Endothelial cell (in vitro differentiated cells): ENCODE measurements at regions not wholly inside any gene's neighbourhood (a gene's known extent, or its start where the extent isn't known, plus 50 kb on each side); places are given as distances from the start of the nearest gene placed in this dataset.

Experiments used
- DNase-seq: peaks from one replicate; pipeline ENCODE4 v3.0.0; 2021; ENCODE audit warnings: low spot score
- H3K27ac Mint-ChIP-seq: one replicate; pipeline ENCODE4 v1.8.0; 2021; ENCODE audit warnings: mixed read lengths, inconsistent platforms; ENCODE audit not compliant: unreplicated experiment
- H3K27me3 Mint-ChIP-seq: one replicate; pipeline ENCODE4 v1.8.0; 2021; ENCODE audit warnings: mild to moderate bottlenecking, moderate library complexity, mixed read lengths, inconsistent platforms; ENCODE audit not compliant: unreplicated experiment
- H3K36me3 Mint-ChIP-seq: one replicate; pipeline ENCODE4 v1.8.0; 2021; ENCODE audit warnings: mild to moderate bottlenecking, low read depth, mixed read lengths, inconsistent platforms; ENCODE audit not compliant: unreplicated experiment
- H3K4me1 Mint-ChIP-seq: one replicate; pipeline ENCODE4 v1.8.0; 2021; ENCODE audit warnings: mild to moderate bottlenecking, mixed read lengths, inconsistent platforms; ENCODE audit not compliant: unreplicated experiment
- H3K4me3 Mint-ChIP-seq: one replicate; pipeline ENCODE4 v1.8.0; 2021; ENCODE audit warnings: mild to moderate bottlenecking, mixed read lengths, inconsistent platforms; ENCODE audit not compliant: unreplicated experiment
- H3K9me3 Mint-ChIP-seq: one replicate; pipeline ENCODE4 v1.8.0; 2021; ENCODE audit warnings: mixed read lengths, inconsistent platforms; ENCODE audit not compliant: unreplicated experiment
- TF ChIP-seq, protein P1 (sequence below): fragments of 200-600 bp; sonication (generic); IDR thresholded peaks from one replicate; pipeline ENCODE4 v1.5.0; 2021; ENCODE audit warnings: antibody characterized with exemption; ENCODE audit not compliant: unreplicated experiment

- Mint-ChIP-seq H3K4me3 (no peak overlapping the region), H3K36me3 (no peaks in the 10 kb centered on the region), H3K9me3 (no peaks in the 10 kb centered on the region), H3K4me1 (no peaks in the 10 kb centered on the region), H3K27ac (no peak overlapping the region), H3K27me3 (no peaks in the 10 kb centered on the region)
- DNase-seq, result no peak
- TF ChIP-seq, protein P1, sequence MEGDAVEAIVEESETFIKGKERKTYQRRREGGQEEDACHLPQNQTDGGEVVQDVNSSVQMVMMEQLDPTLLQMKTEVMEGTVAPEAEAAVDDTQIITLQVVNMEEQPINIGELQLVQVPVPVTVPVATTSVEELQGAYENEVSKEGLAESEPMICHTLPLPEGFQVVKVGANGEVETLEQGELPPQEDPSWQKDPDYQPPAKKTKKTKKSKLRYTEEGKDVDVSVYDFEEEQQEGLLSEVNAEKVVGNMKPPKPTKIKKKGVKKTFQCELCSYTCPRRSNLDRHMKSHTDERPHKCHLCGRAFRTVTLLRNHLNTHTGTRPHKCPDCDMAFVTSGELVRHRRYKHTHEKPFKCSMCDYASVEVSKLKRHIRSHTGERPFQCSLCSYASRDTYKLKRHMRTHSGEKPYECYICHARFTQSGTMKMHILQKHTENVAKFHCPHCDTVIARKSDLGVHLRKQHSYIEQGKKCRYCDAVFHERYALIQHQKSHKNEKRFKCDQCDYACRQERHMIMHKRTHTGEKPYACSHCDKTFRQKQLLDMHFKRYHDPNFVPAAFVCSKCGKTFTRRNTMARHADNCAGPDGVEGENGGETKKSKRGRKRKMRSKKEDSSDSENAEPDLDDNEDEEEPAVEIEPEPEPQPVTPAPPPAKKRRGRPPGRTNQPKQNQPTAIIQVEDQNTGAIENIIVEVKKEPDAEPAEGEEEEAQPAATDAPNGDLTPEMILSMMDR, result no peak
These were observed 454.0 kb upstream of the CADM2 start for GRCh38 chr3:84504761-84505160.

DNA sequence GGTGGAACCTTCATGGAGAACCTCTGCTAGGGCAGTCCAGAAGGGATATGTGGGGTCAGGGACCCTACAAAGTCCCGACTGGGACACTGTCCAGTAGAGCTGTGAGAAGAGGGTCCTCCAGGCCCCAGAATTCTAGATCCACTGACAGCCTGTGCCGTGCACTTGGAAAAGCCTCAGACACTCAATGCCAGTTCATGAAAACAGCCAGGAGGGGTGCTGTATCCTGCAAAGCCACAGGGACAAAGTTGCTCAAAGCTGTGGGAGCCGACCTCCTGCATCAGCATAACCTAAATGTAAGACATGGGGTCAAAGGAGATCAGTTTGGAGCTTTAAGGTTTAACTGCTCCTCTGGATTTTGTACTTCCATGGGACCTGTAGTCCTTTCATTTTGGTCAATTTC lies 448.8 kb upstream of the CADM2 start:
- Mint-ChIP-seq H3K27me3 (no peaks in the 10 kb centered on the region), H3K27ac (no peak overlapping the region), H3K9me3 (no peaks in the 10 kb centered on the region), H3K4me3 (no peak overlapping the region), H3K36me3 (no peaks in the 10 kb centered on the region), H3K4me1 (no peaks in the 10 kb centered on the region)
- TF ChIP-seq, protein P1, result no peak
- DNase-seq, result no peak

DNA sequence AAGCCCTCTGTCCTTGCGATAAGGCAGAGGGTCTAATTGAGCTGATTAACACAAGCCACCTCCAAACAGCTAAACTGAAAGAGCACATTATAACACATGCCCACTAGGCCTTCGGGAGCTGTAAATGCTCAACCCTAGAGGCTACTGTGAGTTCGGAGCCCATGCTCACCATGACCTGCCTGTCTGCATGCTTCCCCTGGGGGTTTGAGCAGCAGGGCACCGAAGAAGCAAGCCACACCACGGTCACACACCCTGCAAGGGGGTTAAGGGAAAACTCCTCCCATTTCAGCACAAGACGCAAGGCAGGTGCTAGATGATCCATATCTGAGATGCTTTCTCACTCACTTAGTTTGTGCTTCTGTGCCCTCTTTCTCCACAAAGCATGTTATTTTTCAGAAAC lies 435.9 kb upstream of the CADM2 start:
- no peak for DNase-seq

GRCh38 chr3:84536916-84537315 lies 421.9 kb upstream of the CADM2 start:
- H3K4me3 Mint-ChIP-seq, result no peak overlapping the region
- peaks cover 8% of the 10 kb centered on the region for H3K36me3 Mint-ChIP-seq
- H3K27ac Mint-ChIP-seq, result no peak overlapping the region
- no peak for DNase-seq
- peaks cover 4% of the 10 kb centered on the region for H3K4me1 Mint-ChIP-seq
- no peaks in the 10 kb centered on the region for H3K9me3 Mint-ChIP-seq
- TF ChIP-seq, protein P1, result no peak
- no peaks in the 10 kb centered on the region for H3K27me3 Mint-ChIP-seq

More for the DNA sequence above, 435.9 kb upstream of the CADM2 start:
- Mint-ChIP-seq H3K27ac (no peak overlapping the region), H3K27me3 (no peaks in the 10 kb centered on the region), H3K9me3 (no peaks in the 10 kb centered on the region), H3K36me3 (no peaks in the 10 kb centered on the region), H3K4me3 (no peak overlapping the region), H3K4me1 (no peaks in the 10 kb centered on the region)
- TF ChIP-seq, protein P1, result no peak

DNA sequence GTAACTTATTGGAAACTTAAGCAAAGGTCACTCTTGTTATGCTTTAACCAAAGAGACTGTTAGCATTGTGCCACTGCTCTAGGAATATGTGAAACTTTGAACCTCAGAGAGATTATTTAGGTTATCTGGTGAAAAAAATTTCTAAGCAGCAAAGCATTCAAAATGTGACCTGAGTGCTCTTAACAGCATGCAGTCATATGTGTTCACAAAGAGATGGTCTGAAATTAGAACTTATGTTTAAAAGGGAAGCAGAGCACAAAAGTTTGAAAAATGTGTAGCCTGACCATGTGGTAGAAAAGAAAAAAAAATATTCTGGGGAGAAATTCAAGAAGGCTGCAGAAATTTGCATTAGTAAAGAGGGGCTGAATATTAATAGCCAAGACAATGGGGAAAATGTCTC lies 420.2 kb upstream of the CADM2 start:
- no peaks in the 10 kb centered on the region for H3K27me3 Mint-ChIP-seq
- no peak overlapping the region for H3K4me3 Mint-ChIP-seq
- H3K27ac Mint-ChIP-seq, result no peak overlapping the region
- no peaks in the 10 kb centered on the region for H3K9me3 Mint-ChIP-seq
- no peak for DNase-seq
- TF ChIP-seq, protein P1, result no peak
- peaks cover 4% of the 10 kb centered on the region for H3K4me1 Mint-ChIP-seq
- peaks cover 8% of the 10 kb centered on the region for H3K36me3 Mint-ChIP-seq
